ENCODE measurements at regions not wholly inside any gene's neighbourhood (a gene's known extent, or its start where the extent isn't known, plus 50 kb on each side); places are given as distances from the start of the nearest gene placed in this dataset.

DNA sequence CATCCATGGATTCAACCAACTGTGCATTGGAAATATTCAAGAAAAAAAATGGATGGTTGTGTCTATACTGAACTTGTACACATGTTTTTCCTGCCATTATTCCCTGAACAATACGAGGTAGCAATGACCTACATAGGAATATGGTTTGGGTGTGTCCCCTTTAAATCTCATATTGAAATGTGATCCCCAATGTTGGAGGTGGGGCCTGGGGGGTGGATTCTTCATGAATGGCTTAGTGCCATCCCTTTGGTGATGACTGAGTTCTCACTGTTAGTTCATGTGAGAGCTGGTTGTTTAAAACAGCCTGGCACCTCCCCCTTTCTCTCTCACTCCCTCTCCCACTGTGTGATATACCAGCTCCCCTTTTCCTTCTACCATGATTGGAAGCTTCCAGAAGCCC, 139.8 kb upstream of the BACH2 start:
- Histone ChIP-seq H3K9ac (ENCODE audit: low read depth in 1 of 3, low read length in 3 of 3) (no peak overlapping the region), H3K27ac (ENCODE audit: low read depth, low read length) (no peak overlapping the region), H3K27me3 (ENCODE audit: control insufficient read depth in 3 of 3, insufficient read depth in 3 of 3, low read length in 3 of 3) (no peaks in the 10 kb centered on the region), H3K9me3 (ENCODE audit: control insufficient read depth in 3 of 3, low read length in 3 of 3) (no peaks in the 10 kb centered on the region), H3K4me3 (ENCODE audit: low read length in 3 of 3) (no peak overlapping the region), H3K36me3 (ENCODE audit: control insufficient read depth in 3 of 3, insufficient read depth in 3 of 3, low read length in 3 of 3) (no peaks in the 10 kb centered on the region), H3K4me1 (ENCODE audit: control insufficient read depth in 3 of 3, insufficient read depth in 3 of 3, low read length in 3 of 3) (no peaks in the 10 kb centered on the region)

DNA sequence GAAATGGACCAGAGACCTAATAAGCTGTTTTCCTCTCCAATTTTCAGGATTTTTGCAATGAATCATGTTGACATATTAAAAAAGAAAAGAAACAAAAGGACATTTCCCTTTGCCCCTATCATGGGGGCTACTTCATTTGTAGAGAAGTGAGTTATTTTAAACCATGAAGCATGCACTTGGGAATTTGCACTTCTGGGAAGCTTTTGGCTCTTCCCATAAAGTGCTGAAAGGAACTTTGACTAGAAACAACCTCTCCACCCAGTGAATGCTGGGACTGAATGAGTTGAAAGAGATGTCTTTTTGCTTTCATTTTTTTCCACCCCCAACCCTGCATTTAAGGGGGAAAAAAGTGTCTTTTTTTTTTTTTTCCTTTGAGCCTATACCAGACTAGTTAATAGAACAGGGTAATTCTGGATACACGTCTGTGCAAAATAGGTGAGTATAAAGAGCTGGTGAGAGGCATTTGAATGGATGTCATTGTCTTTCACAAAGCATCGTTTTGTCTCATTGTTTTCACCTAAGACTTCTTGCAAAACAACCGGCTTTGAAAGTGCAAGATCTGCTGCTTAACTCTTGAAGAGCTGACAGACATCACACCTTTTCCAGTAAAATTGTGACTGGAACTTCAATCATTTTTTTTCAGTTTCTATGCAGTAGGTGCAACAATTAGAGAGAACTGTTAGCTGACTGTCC, 138.7 kb upstream of the BACH2 start:
- Histone ChIP-seq H3K36me3 (ENCODE audit: control insufficient read depth in 3 of 3, insufficient read depth in 3 of 3, low read length in 3 of 3) (no peaks in the 10 kb centered on the region), H3K4me3 (ENCODE audit: low read length in 3 of 3) (no peak overlapping the region), H3K4me1 (ENCODE audit: control insufficient read depth in 3 of 3, insufficient read depth in 3 of 3, low read length in 3 of 3) (no peaks in the 10 kb centered on the region), H3K27ac (ENCODE audit: low read depth, low read length) (no peak overlapping the region), H3K27me3 (ENCODE audit: control insufficient read depth in 3 of 3, insufficient read depth in 3 of 3, low read length in 3 of 3) (no peaks in the 10 kb centered on the region), H3K9ac (ENCODE audit: low read depth in 1 of 3, low read length in 3 of 3) (no peak overlapping the region), H3K9me3 (ENCODE audit: control insufficient read depth in 3 of 3, low read length in 3 of 3) (no peaks in the 10 kb centered on the region)

DNA sequence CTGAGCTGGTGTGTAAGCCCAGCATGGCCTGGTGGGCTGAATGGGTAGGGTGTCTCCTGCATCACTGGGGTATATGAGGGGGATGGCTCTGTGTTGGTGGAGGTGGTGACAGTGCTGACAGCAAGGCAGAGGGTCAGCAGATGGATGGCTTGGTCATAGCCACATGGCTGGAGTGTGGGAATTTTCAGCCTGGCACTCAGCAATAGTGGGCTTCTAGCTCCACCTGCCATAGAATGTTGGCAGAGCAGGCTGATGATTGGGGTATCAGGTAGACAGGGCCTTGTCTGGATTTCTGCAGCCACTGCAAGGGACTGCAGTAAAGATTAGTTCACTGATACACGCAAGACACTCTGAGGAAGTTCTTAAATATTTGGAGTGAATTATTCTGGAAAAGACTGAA, 137.5 kb upstream of the BACH2 start:
- Histone ChIP-seq H3K27me3 (ENCODE audit: control insufficient read depth in 3 of 3, insufficient read depth in 3 of 3, low read length in 3 of 3) (no peaks in the 10 kb centered on the region), H3K4me1 (ENCODE audit: control insufficient read depth in 3 of 3, insufficient read depth in 3 of 3, low read length in 3 of 3) (no peaks in the 10 kb centered on the region), H3K27ac (ENCODE audit: low read depth, low read length) (no peak overlapping the region), H3K9me3 (ENCODE audit: control insufficient read depth in 3 of 3, low read length in 3 of 3) (peaks cover 0 to 5% (median 0%) of the 10 kb centered on the region in 3 donors), H3K36me3 (ENCODE audit: control insufficient read depth in 3 of 3, insufficient read depth in 3 of 3, low read length in 3 of 3) (no peaks in the 10 kb centered on the region), H3K4me3 (ENCODE audit: low read length in 3 of 3) (no peak overlapping the region), H3K9ac (ENCODE audit: low read depth in 1 of 3, low read length in 3 of 3) (no peak overlapping the region)

DNA sequence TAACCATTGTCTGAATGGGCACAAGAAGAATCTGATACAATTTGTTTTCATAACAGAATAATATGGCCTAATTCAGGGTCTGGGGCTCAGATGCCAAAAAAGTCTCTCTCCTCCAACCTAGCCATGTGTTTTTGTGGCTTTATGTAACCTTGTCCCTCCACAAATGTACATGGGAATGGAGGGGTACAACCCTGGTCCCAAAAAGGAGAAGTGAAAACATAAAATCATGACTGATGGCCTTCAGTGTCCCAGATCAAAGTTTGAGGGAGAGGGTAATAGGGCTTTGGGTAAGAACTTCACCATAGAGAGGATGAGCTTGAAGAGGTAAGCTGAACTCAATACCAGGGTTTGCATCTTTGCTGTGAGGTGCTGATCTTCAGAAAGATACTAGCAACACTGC, 136.3 kb upstream of the BACH2 start:
- H3K4me1 ChIP-seq (ENCODE audit: control insufficient read depth in 3 of 3, insufficient read depth in 3 of 3, low read length in 3 of 3) = no peaks in the 10 kb centered on the region
- H3K9ac ChIP-seq (ENCODE audit: low read depth in 1 of 3, low read length in 3 of 3) = no peak overlapping the region

DNA sequence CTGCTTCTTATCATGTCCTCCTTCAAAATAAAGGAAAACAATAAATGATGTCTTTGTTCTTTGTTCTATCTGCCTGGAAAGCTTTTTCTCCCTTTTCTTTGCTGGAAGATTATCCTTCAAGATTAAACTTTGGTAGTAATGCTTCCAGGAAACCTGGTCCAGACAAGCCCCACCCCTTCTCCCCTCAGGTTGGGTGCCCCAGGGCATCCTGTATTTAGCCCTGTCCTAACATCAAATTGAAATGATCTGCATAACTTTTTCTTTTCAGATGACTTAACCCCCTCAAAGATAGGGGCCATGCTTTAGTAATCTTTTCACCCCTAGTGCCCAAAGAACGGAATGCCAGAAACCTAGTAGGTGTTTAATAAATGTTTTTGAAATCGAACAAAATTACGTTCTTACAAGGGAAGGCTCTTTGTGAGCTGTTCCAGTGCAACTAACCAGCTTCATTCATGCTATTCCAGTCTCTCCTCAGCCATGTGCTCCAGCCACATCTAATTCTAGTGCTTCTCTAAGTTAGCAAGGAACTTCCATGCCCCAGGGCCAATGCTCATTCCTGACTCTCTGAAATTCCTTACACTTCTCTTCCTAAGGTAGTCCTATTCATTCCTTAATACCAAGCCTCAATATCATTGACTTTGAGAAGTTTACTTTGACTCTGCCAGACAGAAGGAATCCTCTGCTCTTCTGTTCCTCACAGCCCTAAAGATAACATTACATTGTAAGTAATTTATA, 135.6 kb upstream of the BACH2 start:
- Histone ChIP-seq H3K27ac (ENCODE audit: low read depth, low read length) (no peak overlapping the region), H3K36me3 (ENCODE audit: control insufficient read depth in 3 of 3, insufficient read depth in 3 of 3, low read length in 3 of 3) (no peaks in the 10 kb centered on the region), H3K9ac (ENCODE audit: low read depth in 1 of 3, low read length in 3 of 3) (no peak overlapping the region), H3K27me3 (ENCODE audit: control insufficient read depth in 3 of 3, insufficient read depth in 3 of 3, low read length in 3 of 3) (no peaks in the 10 kb centered on the region), H3K9me3 (ENCODE audit: control insufficient read depth in 3 of 3, low read length in 3 of 3) (peaks cover 0 to 5% (median 0%) of the 10 kb centered on the region in 3 donors), H3K4me3 (ENCODE audit: low read length in 3 of 3) (no peak overlapping the region), H3K4me1 (ENCODE audit: control insufficient read depth in 3 of 3, insufficient read depth in 3 of 3, low read length in 3 of 3) (no peaks in the 10 kb centered on the region)

More for the DNA sequence above, 136.3 kb upstream of the BACH2 start:
- Histone ChIP-seq H3K9me3 (ENCODE audit: control insufficient read depth in 3 of 3, low read length in 3 of 3) (peaks cover 0 to 5% (median 0%) of the 10 kb centered on the region in 3 donors), H3K27me3 (ENCODE audit: control insufficient read depth in 3 of 3, insufficient read depth in 3 of 3, low read length in 3 of 3) (no peaks in the 10 kb centered on the region), H3K27ac (ENCODE audit: low read depth, low read length) (no peak overlapping the region), H3K4me3 (ENCODE audit: low read length in 3 of 3) (no peak overlapping the region), H3K36me3 (ENCODE audit: control insufficient read depth in 3 of 3, insufficient read depth in 3 of 3, low read length in 3 of 3) (no peaks in the 10 kb centered on the region)

DNA sequence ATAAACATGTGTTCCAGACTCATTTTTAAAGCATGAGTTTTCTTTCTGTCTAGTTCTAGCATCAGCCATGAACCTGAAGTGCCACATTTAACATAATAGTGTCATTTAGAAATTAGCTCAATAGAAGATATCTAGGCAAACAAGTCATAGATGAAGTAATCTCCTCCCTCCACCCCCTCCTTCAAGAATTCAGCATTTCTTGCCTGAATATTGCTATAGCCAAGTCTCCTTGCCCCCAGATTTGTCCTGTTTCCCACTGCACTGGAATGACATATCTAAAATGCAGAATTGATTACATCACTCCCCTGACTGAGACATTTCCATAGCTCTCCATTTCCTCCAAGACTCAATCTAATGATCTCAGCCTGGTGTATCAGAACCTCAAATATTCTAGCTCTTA, 134.9 kb upstream of the BACH2 start:
- no peak overlapping the region for H3K27ac ChIP-seq (ENCODE audit: low read depth, low read length)
- no peaks in the 10 kb centered on the region for H3K27me3 ChIP-seq (ENCODE audit: control insufficient read depth in 3 of 3, insufficient read depth in 3 of 3, low read length in 3 of 3)
- no peak overlapping the region for H3K9ac ChIP-seq (ENCODE audit: low read depth in 1 of 3, low read length in 3 of 3)
- no peaks in the 10 kb centered on the region for H3K36me3 ChIP-seq (ENCODE audit: control insufficient read depth in 3 of 3, insufficient read depth in 3 of 3, low read length in 3 of 3)
- peaks cover 0 to 5% (median 0%) of the 10 kb centered on the region in 3 donors for H3K9me3 ChIP-seq (ENCODE audit: control insufficient read depth in 3 of 3, low read length in 3 of 3)
- no peak overlapping the region for H3K4me3 ChIP-seq (ENCODE audit: low read length in 3 of 3)
- H3K4me1 ChIP-seq (ENCODE audit: control insufficient read depth in 3 of 3, insufficient read depth in 3 of 3, low read length in 3 of 3) = no peaks in the 10 kb centered on the region

DNA sequence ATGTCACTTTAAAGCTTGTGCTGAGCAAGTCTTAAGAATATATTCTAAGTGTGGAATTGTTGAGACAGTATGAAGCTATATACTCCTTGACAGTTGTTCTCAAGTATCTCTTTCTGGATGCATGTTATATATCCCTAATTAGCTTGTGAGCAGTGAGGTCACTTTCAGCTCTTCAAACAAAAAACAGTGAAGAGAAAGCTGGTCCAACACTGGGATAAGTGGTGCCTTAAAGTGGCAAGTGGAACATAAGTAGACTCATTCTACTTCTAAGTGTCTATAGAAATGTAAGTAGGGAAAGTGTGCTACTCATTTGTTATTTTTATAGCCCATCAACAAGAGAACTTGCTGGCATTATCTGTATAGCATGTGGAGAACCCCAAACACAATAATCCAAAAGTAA, 133.1 kb upstream of the BACH2 start:
- no peak overlapping the region for H3K9ac ChIP-seq (ENCODE audit: low read depth in 1 of 3, low read length in 3 of 3)
- H3K27ac ChIP-seq (ENCODE audit: low read depth, low read length) = no peak overlapping the region
- no peaks in the 10 kb centered on the region for H3K36me3 ChIP-seq (ENCODE audit: control insufficient read depth in 3 of 3, insufficient read depth in 3 of 3, low read length in 3 of 3)
- H3K27me3 ChIP-seq (ENCODE audit: control insufficient read depth in 3 of 3, insufficient read depth in 3 of 3, low read length in 3 of 3) = no peaks in the 10 kb centered on the region
- peaks cover 0 to 5% (median 0%) of the 10 kb centered on the region in 3 donors for H3K9me3 ChIP-seq (ENCODE audit: control insufficient read depth in 3 of 3, low read length in 3 of 3)
- H3K4me3 ChIP-seq (ENCODE audit: low read length in 3 of 3) = no peak overlapping the region
- H3K4me1 ChIP-seq (ENCODE audit: control insufficient read depth in 3 of 3, insufficient read depth in 3 of 3, low read length in 3 of 3) = no peaks in the 10 kb centered on the region

DNA sequence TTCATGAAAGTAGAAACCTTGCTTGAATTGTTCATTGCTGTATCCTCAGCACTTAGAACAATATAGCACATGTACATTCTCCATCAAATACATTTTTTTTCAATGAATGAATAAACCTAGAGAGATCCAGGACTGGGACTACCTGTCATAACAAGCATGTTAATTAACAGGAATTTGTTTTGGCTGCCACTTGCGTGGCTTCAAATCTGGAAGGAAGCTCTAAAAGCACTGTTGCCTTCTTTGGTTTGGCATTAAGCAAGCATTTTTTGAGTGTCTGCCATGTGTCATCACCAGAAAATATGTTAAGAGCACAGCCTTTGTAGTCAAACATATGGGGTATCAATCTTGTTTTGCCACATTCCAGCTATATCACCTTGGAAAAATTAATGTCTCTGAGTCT, 131.9 kb upstream of the BACH2 start:
- Histone ChIP-seq H3K9me3 (ENCODE audit: control insufficient read depth in 3 of 3, low read length in 3 of 3) (peaks cover 0 to 5% (median 0%) of the 10 kb centered on the region in 3 donors), H3K4me1 (ENCODE audit: control insufficient read depth in 3 of 3, insufficient read depth in 3 of 3, low read length in 3 of 3) (no peaks in the 10 kb centered on the region), H3K4me3 (ENCODE audit: low read length in 3 of 3) (no peak overlapping the region), H3K9ac (ENCODE audit: low read depth in 1 of 3, low read length in 3 of 3) (no peak overlapping the region), H3K36me3 (ENCODE audit: control insufficient read depth in 3 of 3, insufficient read depth in 3 of 3, low read length in 3 of 3) (no peaks in the 10 kb centered on the region), H3K27me3 (ENCODE audit: control insufficient read depth in 3 of 3, insufficient read depth in 3 of 3, low read length in 3 of 3) (no peaks in the 10 kb centered on the region), H3K27ac (ENCODE audit: low read depth, low read length) (no peak overlapping the region)

DNA sequence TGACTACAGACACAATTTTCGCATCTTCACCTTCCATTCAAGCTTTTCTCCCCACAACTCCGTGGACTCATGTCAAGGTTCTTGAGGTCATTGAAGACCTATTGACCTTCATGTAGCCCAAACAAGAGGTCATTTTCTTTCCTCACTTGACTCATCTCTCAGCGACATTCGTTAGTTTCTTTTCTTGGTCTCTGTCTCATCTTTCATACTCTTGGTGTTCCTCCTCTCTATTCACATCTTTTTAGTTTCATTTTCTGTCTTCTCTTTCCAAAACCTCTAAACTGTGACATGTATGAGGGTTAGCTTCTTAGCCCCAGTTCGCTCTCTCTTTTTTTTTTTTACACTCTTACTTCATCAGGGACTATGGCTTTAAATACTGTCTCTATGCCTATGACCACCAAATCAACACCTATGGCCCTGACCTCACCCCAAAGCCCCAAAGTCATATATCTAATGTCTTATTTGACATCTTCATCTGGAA, 128.6 kb upstream of the BACH2 start:
- H3K4me3 ChIP-seq (ENCODE audit: low read length in 3 of 3) = no peak overlapping the region
- H3K27me3 ChIP-seq (ENCODE audit: control insufficient read depth in 3 of 3, insufficient read depth in 3 of 3, low read length in 3 of 3) = no peaks in the 10 kb centered on the region
- peaks cover 0 to 5% (median 0%) of the 10 kb centered on the region in 3 donors for H3K9me3 ChIP-seq (ENCODE audit: control insufficient read depth in 3 of 3, low read length in 3 of 3)
- no peak overlapping the region for H3K9ac ChIP-seq (ENCODE audit: low read depth in 1 of 3, low read length in 3 of 3)
- H3K36me3 ChIP-seq (ENCODE audit: control insufficient read depth in 3 of 3, insufficient read depth in 3 of 3, low read length in 3 of 3) = no peaks in the 10 kb centered on the region
- H3K27ac ChIP-seq (ENCODE audit: low read depth, low read length) = no peak overlapping the region
- no peaks in the 10 kb centered on the region for H3K4me1 ChIP-seq (ENCODE audit: control insufficient read depth in 3 of 3, insufficient read depth in 3 of 3, low read length in 3 of 3)

DNA sequence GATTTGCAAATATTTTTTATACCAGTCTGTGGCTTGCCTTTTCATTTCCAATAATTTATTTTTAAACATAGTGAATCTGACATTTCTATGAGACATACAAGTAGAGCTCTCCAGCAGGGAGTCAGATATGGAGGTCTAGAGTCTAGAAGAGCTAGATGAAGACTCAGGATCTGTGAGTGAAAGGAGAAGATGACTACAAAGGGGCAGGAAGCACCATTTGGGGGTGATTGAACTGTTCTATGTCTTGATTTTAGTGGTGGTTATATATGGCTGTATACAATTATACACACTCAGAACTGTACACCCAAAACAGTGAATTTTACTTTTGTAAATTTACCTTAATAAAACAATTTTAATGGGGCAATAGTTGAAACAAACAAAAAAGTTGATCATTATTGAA, 127.9 kb upstream of the BACH2 start:
- peaks cover 0 to 3% (median 0%) of the 10 kb centered on the region in 3 donors for H3K9me3 ChIP-seq (ENCODE audit: control insufficient read depth in 3 of 3, low read length in 3 of 3)

More for the DNA sequence above, 127.9 kb upstream of the BACH2 start:
- H3K27me3 ChIP-seq (ENCODE audit: control insufficient read depth in 3 of 3, insufficient read depth in 3 of 3, low read length in 3 of 3) = no peaks in the 10 kb centered on the region
- H3K4me3 ChIP-seq (ENCODE audit: low read length in 3 of 3) = no peak overlapping the region
- no peaks in the 10 kb centered on the region for H3K4me1 ChIP-seq (ENCODE audit: control insufficient read depth in 3 of 3, insufficient read depth in 3 of 3, low read length in 3 of 3)
- H3K36me3 ChIP-seq (ENCODE audit: control insufficient read depth in 3 of 3, insufficient read depth in 3 of 3, low read length in 3 of 3) = no peaks in the 10 kb centered on the region
- H3K9ac ChIP-seq (ENCODE audit: low read depth in 1 of 3, low read length in 3 of 3) = no peak overlapping the region
- H3K27ac ChIP-seq (ENCODE audit: low read depth, low read length) = no peak overlapping the region
